ENCODE measurements at regions not wholly inside any gene's neighbourhood (a gene's known extent, or its start where the extent isn't known, plus 50 kb on each side); places are given as distances from the start of the nearest gene placed in this dataset.

GRCh38 chr13:55788548-55788947 is 1352.2 kb upstream of the PRR20A start:
- ATAC-seq (no peak), DNase-seq (no peak)
- Histone ChIP-seq H3K4me1 (ENCODE audit: insufficient read depth, low read length) (no peaks in the 10 kb centered on the region), H3K9ac (ENCODE audit: low read length) (no peak overlapping the region), H3K27ac (ENCODE audit: low read length) (no peak overlapping the region), H3K4me3 (ENCODE audit: low read length) (no peak overlapping the region), H2AFZ (ENCODE audit: low read length) (no peak overlapping the region), H4K20me1 (ENCODE audit: low read length) (no peaks in the 10 kb centered on the region), H3K79me2 (ENCODE audit: low read length) (no peaks in the 10 kb centered on the region), H3K4me2 (ENCODE audit: low read length) (no peak overlapping the region), H3K9me2 (replicated peaks; ENCODE audit: low read length) (no peaks in the 10 kb centered on the region), H3F3A (ENCODE audit: low read length, unreplicated experiment) (no peaks in the 10 kb centered on the region), H3K27me3 (ENCODE audit: low read length) (no peaks in the 10 kb centered on the region), H3K36me3 (ENCODE audit: low read depth, low read length) (no peaks in the 10 kb centered on the region), H3K9me3 (ENCODE audit: low read length) (no peaks in the 10 kb centered on the region)
- intact Hi-C loops (cut with micrococcal nuclease): no loop called here
- no TSS peak for BruUV-seq (replicated peaks)
- no peak for TF ChIP-seq EZH2phosphoT487 (IDR thresholded peaks at IDR 0.05; ENCODE audit: borderline replicate concordance, low read length)
- no peak for TF ChIP-seq CTCF (conservative IDR thresholded peaks at IDR 0.05; ENCODE audit: low read depth, low read length)
- no peak for TF ChIP-seq EZH2 (IDR thresholded peaks at IDR 0.05; ENCODE audit: low read length, unreplicated experiment)
- ChIA-PET POLR2A (ENCODE audit: unreplicated experiment) (no interaction called here), CTCF (no interaction called here)

GRCh38 chr13:55792544-55793193 is 1348.0 kb upstream of the PRR20A start:
- H3K79me2 ChIP-seq (ENCODE audit: low read length): no peaks in the 10 kb centered on the region
- no TSS peak for BruUV-seq (replicated peaks)
- no peak for ATAC-seq
- no peaks in the 10 kb centered on the region for H3F3A ChIP-seq (ENCODE audit: low read length, unreplicated experiment)
- TF ChIP-seq CTCF (conservative IDR thresholded peaks at IDR 0.05; ENCODE audit: low read depth, low read length) (no peak), EZH2phosphoT487 (IDR thresholded peaks at IDR 0.05; ENCODE audit: borderline replicate concordance, low read length) (no peak), EZH2 (IDR thresholded peaks at IDR 0.05; ENCODE audit: low read length, unreplicated experiment) (no peak)
- H4K20me1 ChIP-seq (ENCODE audit: low read length): no peaks in the 10 kb centered on the region
- no peaks in the 10 kb centered on the region for H3K36me3 ChIP-seq (ENCODE audit: low read depth, low read length)
- no peak overlapping the region for H3K9ac ChIP-seq (ENCODE audit: low read length)
- H3K9me2 ChIP-seq (replicated peaks; ENCODE audit: low read length): no peaks in the 10 kb centered on the region
- CTCF ChIA-PET: no interaction called here
- no peak overlapping the region for H3K27ac ChIP-seq (ENCODE audit: low read length)
- H3K4me1 ChIP-seq (ENCODE audit: insufficient read depth, low read length): no peaks in the 10 kb centered on the region
- no peaks in the 10 kb centered on the region for H3K9me3 ChIP-seq (ENCODE audit: low read length)
- no peak for DNase-seq
- H3K4me2 ChIP-seq (ENCODE audit: low read length): no peak overlapping the region
- POLR2A ChIA-PET (ENCODE audit: unreplicated experiment): no interaction called here
- intact Hi-C loops (cut with micrococcal nuclease): no loop called here
- no peak overlapping the region for H3K4me3 ChIP-seq (ENCODE audit: low read length)
- H2AFZ ChIP-seq (ENCODE audit: low read length): no peak overlapping the region
- no peaks in the 10 kb centered on the region for H3K27me3 ChIP-seq (ENCODE audit: low read length)

- BruUV-seq (replicated peaks): no TSS peak
- H4K20me1 ChIP-seq (ENCODE audit: low read length): no peaks in the 10 kb centered on the region
- H3K79me2 ChIP-seq (ENCODE audit: low read length): no peaks in the 10 kb centered on the region
- no peaks in the 10 kb centered on the region for H3K9me2 ChIP-seq (replicated peaks; ENCODE audit: low read length)
- no peak overlapping the region for H3K4me3 ChIP-seq (ENCODE audit: low read length)
- no peak for ATAC-seq
- no peaks in the 10 kb centered on the region for H3K36me3 ChIP-seq (ENCODE audit: low read depth, low read length)
- TF ChIP-seq EZH2phosphoT487 (IDR thresholded peaks at IDR 0.05; ENCODE audit: borderline replicate concordance, low read length): no peak
- no peak for TF ChIP-seq EZH2 (IDR thresholded peaks at IDR 0.05; ENCODE audit: low read length, unreplicated experiment)
- no peak for TF ChIP-seq CTCF (conservative IDR thresholded peaks at IDR 0.05; ENCODE audit: low read depth, low read length)
- H2AFZ ChIP-seq (ENCODE audit: low read length): no peak overlapping the region
- no peaks in the 10 kb centered on the region for H3F3A ChIP-seq (ENCODE audit: low read length, unreplicated experiment)
- H3K9ac ChIP-seq (ENCODE audit: low read length): no peak overlapping the region
- DNase-seq: no peak
- intact Hi-C loops (cut with micrococcal nuclease): no loop called here
- CTCF ChIA-PET: no interaction called here
- no peaks in the 10 kb centered on the region for H3K9me3 ChIP-seq (ENCODE audit: low read length)
- H3K4me1 ChIP-seq (ENCODE audit: insufficient read depth, low read length): no peaks in the 10 kb centered on the region
- POLR2A ChIA-PET (ENCODE audit: unreplicated experiment): no interaction called here
- H3K4me2 ChIP-seq (ENCODE audit: low read length): no peak overlapping the region
- H3K27ac ChIP-seq (ENCODE audit: low read length): no peak overlapping the region
- H3K27me3 ChIP-seq (ENCODE audit: low read length): no peaks in the 10 kb centered on the region
Observed at GRCh38 chr13:55815458-55816033, 1325.2 kb upstream of the PRR20A start.

All from PC-3 (cell line).